ENCODE measurements at regions not wholly inside any gene's neighbourhood (a gene's known extent, or its start where the extent isn't known, plus 50 kb on each side); places are given as distances from the start of the nearest gene placed in this dataset.

- no TSS peak for BruUV-seq (replicated peaks)
- Mint-ChIP-seq H3K27ac (ENCODE audit: low read depth, unreplicated experiment) (no peak overlapping the region), H3K27me3 (ENCODE audit: insufficient read depth, unreplicated experiment) (peaks cover 11% of the 10 kb centered on the region), H3K4me1 (ENCODE audit: insufficient read depth, unreplicated experiment) (no peaks in the 10 kb centered on the region), H3K4me3 (ENCODE audit: unreplicated experiment) (no peak overlapping the region), H3K9me3 (ENCODE audit: unreplicated experiment) (no peaks in the 10 kb centered on the region), H3K36me3 (ENCODE audit: insufficient read depth, unreplicated experiment) (no peaks in the 10 kb centered on the region)
- intact Hi-C loops (cut with micrococcal nuclease): no loop called here
- TF ChIP-seq, protein P1, sequence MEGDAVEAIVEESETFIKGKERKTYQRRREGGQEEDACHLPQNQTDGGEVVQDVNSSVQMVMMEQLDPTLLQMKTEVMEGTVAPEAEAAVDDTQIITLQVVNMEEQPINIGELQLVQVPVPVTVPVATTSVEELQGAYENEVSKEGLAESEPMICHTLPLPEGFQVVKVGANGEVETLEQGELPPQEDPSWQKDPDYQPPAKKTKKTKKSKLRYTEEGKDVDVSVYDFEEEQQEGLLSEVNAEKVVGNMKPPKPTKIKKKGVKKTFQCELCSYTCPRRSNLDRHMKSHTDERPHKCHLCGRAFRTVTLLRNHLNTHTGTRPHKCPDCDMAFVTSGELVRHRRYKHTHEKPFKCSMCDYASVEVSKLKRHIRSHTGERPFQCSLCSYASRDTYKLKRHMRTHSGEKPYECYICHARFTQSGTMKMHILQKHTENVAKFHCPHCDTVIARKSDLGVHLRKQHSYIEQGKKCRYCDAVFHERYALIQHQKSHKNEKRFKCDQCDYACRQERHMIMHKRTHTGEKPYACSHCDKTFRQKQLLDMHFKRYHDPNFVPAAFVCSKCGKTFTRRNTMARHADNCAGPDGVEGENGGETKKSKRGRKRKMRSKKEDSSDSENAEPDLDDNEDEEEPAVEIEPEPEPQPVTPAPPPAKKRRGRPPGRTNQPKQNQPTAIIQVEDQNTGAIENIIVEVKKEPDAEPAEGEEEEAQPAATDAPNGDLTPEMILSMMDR (IDR thresholded peaks at IDR 0.05; ENCODE audit: unreplicated experiment): no peak
- POLR2A ChIA-PET: interaction anchor here (0.7 kb wide), 1 partner anchor 655 kb away, joined by 3 read pairs; no protein-coding TSS in a partner anchor
- peak; percentile 32 for DNase-seq (ENCODE audit: unreplicated experiment)
- CTCF ChIA-PET: interaction anchor here (0.6 to 0.7 kb wide), 2 partner anchors 33 to 235 kb away, joined by 3 read pairs; no protein-coding TSS in a partner anchor
These were observed 156.1 kb downstream of the GPAT3 start for GRCh38 chr4:83692028-83692427.

GRCh38 chr4:83686166-83686565 is 150.3 kb downstream of the GPAT3 start:
- Mint-ChIP-seq H3K9me3 (ENCODE audit: unreplicated experiment) (no peaks in the 10 kb centered on the region), H3K4me1 (ENCODE audit: insufficient read depth, unreplicated experiment) (no peaks in the 10 kb centered on the region), H3K4me3 (ENCODE audit: unreplicated experiment) (no peak overlapping the region), H3K27me3 (ENCODE audit: insufficient read depth, unreplicated experiment) (no peaks in the 10 kb centered on the region), H3K27ac (ENCODE audit: low read depth, unreplicated experiment) (no peak overlapping the region), H3K36me3 (ENCODE audit: insufficient read depth, unreplicated experiment) (no peaks in the 10 kb centered on the region)
- TF ChIP-seq, protein P1 (IDR thresholded peaks at IDR 0.05; ENCODE audit: unreplicated experiment): no peak
- POLR2A ChIA-PET: no interaction called here
- DNase-seq (ENCODE audit: unreplicated experiment): peak; percentile 58
- CTCF ChIA-PET: no interaction called here
- intact Hi-C loops (cut with micrococcal nuclease): no loop called here
- no TSS peak for BruUV-seq (replicated peaks)

GRCh38 chr4:83679692-83680091 is 143.8 kb downstream of the GPAT3 start:
- TF ChIP-seq, protein P1 (IDR thresholded peaks at IDR 0.05; ENCODE audit: unreplicated experiment): no peak
- no peaks in the 10 kb centered on the region for H3K36me3 Mint-ChIP-seq (ENCODE audit: insufficient read depth, unreplicated experiment)
- ChIA-PET POLR2A (interaction anchor here (0.6 kb wide), 1 partner anchor 114 kb away, joined by 3 read pairs; no protein-coding TSS in a partner anchor), CTCF (interaction anchor here (0.6 kb wide), 1 partner anchor 455 kb away, joined by 3 read pairs; no protein-coding TSS in a partner anchor)
- peaks cover 24% of the 10 kb centered on the region for H3K27me3 Mint-ChIP-seq (ENCODE audit: insufficient read depth, unreplicated experiment)
- H3K9me3 Mint-ChIP-seq (ENCODE audit: unreplicated experiment): no peaks in the 10 kb centered on the region
- H3K4me3 Mint-ChIP-seq (ENCODE audit: unreplicated experiment): no peak overlapping the region
- no TSS peak for BruUV-seq (replicated peaks)
- DNase-seq (ENCODE audit: unreplicated experiment): no peak
- intact Hi-C loops (cut with micrococcal nuclease): no loop called here
- H3K27ac Mint-ChIP-seq (ENCODE audit: low read depth, unreplicated experiment): no peak overlapping the region
- H3K4me1 Mint-ChIP-seq (ENCODE audit: insufficient read depth, unreplicated experiment): no peaks in the 10 kb centered on the region

GRCh38 chr4:83679254-83679653 is 143.3 kb downstream of the GPAT3 start:
- POLR2A ChIA-PET: no interaction called here
- TF ChIP-seq, protein P1 (IDR thresholded peaks at IDR 0.05; ENCODE audit: unreplicated experiment): no peak

More at GRCh38 chr4:83679254-83679653, 143.3 kb downstream of the GPAT3 start:
- Mint-ChIP-seq H3K36me3 (ENCODE audit: insufficient read depth, unreplicated experiment) (no peaks in the 10 kb centered on the region), H3K4me1 (ENCODE audit: insufficient read depth, unreplicated experiment) (no peaks in the 10 kb centered on the region), H3K9me3 (ENCODE audit: unreplicated experiment) (no peaks in the 10 kb centered on the region), H3K27ac (ENCODE audit: low read depth, unreplicated experiment) (no peak overlapping the region), H3K27me3 (ENCODE audit: insufficient read depth, unreplicated experiment) (peaks cover 25% of the 10 kb centered on the region), H3K4me3 (ENCODE audit: unreplicated experiment) (no peak overlapping the region)
- CTCF ChIA-PET: no interaction called here
- BruUV-seq (replicated peaks): no TSS peak
- intact Hi-C loops (cut with micrococcal nuclease): no loop called here
- no peak for DNase-seq (ENCODE audit: unreplicated experiment)

All from MCF 10A (cell line).